T-helper 1 cell (primary cell): ENCODE measurements at regions not wholly inside any gene's neighbourhood (a gene's known extent, or its start where the extent isn't known, plus 50 kb on each side); places are given as distances from the start of the nearest gene placed in this dataset.
"Not testable (repeated sequence)": the region's sequence is repeated elsewhere in the genome, so short reads cannot be mapped to it uniquely, and the experiment has no call there.

Source experiments
- DNase-seq, 5 donors: peaks; one replicate each; pipeline ENCODE4 v3.0.0-alpha.2; 2012 to 2020

DNA sequence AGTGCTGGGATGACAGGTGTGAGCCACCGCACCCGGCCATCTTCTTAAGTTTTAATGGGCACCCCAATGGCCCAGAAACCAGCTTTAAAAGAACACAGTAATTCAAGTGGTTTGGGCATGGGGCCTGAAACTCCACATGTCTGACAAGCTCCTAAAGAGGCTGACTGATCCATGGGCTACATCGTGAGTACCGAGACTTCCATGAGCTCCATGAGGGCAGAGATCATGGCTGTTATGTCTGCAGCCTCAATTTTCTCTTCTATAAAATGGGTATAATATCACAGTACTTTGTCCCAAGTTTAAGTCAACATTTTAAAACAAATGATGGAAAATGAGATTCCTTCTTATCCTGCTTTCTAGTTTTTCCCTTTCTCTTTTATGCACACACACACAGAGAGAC, 397.6 kb upstream of the MAF start:
- DNase-seq = no peak

DNA sequence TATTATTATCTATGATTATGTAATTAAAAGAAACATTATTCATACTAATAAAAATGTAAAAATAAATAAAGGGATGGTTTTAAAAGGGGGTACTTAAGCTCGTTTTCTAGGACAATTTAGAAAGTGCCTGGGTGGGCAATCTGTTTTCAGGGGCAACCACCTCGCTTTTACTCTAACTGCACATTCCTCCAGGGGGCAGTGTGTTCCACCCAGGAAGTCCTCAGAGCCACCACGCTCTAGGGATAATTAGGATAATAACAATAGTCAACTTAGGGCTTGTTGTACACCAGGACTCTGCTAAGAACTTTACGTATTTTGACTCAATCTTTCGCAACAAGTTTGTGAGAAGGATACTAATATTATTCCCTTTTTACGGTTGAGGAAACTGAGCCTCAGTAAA, 396.7 kb upstream of the MAF start:
- no peak for DNase-seq

DNA sequence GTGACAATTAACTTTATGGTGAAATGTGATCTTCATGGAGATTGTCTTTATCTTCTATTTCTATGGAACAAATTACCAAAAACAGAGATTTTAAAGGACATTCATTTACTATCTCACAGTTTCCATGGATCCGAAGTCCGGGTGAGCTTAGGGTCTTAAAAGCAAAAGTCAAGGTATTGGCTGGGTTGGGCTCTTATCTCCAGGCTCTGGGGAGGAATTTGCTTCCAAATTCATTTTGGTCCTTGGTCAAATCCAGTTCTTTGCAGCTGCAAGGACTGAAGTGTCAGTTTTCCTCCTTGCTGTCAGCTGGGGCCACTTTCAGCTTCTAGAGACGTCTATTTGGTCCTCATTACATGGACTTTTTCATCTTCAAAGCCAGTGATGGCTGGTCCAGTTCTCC, 395.8 kb upstream of the MAF start:
- no peak for DNase-seq

DNA sequence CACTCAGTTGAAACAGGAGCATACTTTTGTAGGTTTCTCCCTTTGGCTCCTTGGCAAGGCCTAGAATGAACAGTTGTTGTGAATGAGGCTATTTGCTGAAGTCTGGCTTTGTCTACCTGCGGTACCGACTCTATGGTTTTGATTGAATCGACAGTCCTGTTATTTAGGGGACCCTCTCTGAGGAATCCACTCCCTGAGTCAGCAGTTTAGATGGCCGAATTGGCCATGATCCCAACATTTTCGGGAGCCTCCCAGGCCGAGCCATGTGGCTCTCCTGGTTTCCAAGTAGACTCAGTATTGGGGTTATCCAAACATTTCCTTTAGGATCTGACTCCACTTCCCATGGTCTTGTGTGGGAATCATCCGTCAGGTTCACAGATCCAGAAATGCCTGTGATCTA, 394.8 kb upstream of the MAF start:
- no peak for DNase-seq

DNA sequence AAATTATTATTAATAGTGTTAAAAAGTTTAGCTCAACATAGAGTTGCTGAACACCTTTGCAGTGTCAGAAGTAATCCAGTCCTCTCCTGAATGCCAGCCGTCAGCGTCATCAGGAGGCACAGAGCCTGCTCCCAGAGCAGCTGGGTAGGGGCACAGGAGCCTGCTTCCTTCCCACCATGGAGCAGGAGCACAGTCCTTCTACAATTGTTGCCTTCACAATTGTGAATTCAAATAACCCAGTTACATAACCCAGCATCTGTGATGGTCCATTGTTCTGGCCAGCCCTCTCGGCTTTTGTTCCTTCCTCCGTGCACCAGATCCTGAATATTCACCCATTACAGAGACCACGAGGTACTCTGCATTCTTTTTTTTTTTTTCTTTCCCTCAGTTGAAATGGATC, 393.9 kb upstream of the MAF start:
- DNase-seq = no peak

DNA sequence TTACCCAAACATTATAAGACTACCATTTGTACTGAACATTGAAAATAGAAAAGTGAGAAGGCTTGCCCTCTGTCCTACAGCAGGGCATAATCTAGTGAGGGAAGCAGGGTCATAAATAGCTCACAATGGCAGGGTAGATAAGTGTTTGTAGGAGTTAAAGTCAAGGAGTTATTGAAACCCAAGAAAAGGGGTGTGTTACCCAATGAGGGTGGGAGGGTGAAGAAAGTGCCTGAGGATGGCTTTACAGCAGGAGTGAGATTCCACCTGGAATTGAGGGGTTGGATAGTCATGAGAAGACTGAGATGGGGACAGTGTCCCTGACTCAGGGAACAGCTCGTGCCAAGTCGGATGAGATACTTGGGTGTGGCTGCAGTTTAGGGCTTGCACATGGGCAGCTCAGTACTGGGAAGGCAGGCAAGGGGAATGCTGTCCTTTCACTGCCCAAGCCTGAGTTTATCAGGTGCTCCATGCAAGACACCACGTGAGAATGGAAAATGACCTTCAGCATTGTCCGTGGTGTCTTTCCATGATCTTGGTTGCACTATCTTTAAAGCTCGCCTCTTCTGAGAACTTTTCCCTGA, 393.2 kb upstream of the MAF start:
- DNase-seq = no peak

DNA sequence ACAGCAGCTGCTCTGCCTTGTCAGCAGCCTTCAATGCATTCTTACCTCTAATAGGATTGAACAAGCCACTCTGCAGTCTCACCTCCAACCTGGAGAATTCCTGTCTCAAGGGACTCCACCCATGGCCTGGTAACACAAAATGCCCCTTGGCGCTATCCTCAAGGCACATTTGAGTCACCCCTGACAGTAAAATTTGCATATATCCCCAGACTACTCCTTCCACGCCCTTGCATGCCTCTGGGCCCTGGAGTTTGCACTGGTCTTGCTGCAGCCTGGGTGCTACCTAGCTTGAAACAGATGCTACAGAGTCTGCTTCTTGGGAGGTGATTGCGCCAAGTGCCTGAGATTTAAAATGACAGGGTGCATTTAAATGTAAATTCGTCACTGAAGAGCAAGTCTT, 391.4 kb upstream of the MAF start:
- DNase-seq = no peak

DNA sequence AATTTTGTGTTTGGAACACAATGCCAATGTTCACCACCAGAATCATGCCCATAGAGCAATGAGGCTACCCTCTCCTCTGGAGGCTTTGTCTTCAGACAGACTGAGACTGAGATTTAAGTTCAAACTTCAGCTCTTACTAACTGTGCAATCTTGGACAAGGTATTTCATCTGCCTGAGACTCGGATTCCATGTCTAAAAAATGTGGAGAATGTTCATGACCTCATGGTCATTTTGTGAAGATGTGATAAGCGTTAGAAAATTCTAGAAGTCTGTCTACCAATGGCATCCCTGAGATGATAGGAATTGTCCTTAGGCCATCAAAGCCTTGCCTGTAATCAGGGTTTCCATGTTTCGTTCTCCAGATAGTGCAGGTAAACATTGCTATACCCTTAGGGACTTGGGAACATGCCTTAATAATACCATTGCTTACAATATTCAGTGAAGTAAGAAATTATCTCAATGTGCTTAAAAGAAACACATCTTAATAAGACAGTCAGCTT, 388.2 kb upstream of the MAF start:
- DNase-seq = no peak

DNA sequence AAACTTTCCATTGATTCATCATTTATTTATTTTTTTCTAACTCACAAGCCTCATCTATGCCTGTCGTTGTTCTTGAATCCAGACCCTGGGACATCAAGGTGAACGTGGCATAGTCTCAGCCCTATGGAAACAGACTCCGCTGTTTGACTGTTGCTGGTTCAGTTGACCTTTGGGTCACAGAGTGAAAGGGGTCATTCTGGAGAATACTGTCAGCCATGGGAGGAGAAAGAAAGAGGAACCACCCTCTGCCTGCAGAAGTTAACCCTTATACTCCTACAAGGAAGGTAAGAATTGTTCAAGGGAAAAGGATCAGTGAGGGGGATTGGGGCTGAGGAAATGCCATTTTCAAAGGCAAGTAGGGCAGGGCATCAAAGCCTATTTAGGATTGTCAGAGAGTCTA, 387.6 kb upstream of the MAF start:
- DNase-seq = no peak

DNA sequence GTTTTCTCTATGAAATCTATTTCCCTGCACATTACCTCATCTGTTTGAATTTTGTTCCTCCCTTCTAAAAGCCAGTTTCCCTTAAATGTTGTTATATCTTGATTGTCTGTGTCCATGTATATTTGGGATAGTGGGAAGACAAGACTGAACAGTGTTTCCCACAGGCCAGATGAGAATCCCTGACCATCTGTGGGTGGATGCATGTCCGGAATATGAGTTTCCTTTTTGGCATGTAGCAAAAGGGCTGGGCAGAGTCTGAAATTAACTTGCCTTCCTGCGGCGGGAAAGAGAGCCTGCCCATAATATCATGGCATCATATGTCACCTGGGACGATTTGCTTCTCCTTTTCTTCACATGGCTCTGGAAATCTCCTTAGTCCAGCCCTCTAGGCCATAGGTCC, 385.8 kb upstream of the MAF start:
- no peak for DNase-seq

DNA sequence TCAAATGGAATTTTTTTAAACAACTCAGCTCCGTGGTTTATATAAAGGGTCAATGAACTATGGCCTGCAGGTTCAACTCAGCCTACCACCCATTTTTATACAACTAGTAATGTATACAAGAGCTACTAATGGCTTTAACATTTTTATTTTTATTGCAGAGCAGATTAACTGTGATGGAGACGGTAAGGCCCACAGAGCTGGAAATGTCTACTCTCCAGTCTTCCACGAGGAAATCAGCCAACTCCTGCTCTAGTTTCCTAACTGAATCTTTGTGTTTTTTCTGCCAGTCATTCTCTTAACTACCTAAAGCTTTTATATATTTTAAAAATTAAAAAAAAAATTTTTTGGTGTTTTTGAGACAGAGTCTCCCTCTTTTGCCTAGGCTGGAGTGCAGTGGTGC, 385.1 kb upstream of the MAF start:
- DNase-seq = no peak

DNA sequence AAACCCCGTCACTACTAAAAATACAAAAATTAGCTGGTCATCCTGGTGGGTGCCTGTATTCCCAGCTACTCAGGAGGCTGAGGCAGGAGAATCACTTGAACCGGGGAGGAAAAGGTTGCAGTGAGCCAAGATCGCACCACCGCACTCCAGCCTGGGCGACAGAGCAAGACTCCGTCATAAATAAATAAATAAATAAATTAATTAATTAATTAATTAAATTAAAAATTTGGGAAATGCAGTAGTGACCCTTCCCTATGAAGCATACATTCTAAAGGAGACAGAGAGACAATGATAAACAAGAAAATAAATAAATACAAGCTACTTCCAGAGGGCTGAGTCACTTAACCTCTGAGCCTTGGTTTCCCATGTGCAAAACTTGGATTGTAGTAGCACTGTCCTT, 383.6 kb upstream of the MAF start:
- not testable (repeated sequence) for DNase-seq

DNA sequence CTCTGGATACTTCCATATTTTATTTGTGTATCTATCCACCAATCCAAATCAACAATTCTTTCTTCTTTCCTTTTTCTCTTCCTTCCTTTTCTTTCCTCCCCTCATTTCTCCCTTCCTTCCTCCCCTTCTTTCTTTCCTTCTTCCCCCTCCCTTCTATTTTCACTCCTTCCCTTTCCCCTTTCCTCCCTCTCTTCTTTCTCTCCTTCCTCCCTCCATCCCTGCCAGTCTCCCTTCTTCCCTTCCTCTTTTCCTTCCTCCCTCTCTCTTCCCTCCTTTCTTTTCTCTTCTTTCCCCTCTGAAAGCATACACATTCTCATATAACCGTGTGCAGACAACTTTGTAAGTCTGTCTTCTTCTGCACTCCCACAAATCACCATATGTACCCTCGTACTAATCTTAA, 382.3 kb upstream of the MAF start:
- no peak for DNase-seq

DNA sequence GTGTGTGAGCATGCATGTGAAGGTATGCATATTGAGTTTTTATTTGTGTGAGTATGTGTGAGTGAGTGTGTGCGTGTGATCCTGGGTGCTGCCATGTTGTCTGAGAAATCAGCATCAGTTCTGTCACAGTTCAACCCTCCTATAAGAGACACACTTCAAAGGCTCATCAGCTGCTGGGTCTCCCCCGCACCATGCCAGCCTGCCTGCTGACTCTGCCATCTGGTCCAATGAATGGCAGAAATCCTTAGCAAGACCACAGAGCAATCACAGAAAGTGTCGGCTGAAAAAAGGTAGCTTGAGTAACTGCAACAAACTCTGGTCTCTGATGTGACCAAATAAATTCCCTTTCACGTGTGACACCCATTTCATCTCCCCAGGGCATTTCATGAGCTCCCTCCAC, 381.8 kb upstream of the MAF start:
- no peak for DNase-seq

DNA sequence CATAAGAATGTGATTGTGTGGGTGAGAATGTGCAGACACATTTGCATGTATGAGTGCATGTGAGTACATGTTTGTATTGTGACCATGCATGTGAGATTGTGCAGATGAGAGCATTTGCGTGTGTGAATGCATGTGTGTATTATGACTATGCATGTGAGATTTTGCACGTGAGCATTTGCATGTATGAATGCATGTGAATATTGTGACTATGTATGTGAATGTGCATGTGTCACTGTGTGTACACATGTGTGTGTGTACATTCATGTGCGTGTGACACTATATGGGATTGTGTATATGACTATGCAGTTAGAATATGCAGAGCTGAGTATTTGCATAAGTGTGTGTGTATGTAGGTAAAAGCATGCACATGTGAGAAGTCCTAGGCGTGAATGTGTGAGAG, 381.3 kb upstream of the MAF start:
- DNase-seq = no peak

DNA sequence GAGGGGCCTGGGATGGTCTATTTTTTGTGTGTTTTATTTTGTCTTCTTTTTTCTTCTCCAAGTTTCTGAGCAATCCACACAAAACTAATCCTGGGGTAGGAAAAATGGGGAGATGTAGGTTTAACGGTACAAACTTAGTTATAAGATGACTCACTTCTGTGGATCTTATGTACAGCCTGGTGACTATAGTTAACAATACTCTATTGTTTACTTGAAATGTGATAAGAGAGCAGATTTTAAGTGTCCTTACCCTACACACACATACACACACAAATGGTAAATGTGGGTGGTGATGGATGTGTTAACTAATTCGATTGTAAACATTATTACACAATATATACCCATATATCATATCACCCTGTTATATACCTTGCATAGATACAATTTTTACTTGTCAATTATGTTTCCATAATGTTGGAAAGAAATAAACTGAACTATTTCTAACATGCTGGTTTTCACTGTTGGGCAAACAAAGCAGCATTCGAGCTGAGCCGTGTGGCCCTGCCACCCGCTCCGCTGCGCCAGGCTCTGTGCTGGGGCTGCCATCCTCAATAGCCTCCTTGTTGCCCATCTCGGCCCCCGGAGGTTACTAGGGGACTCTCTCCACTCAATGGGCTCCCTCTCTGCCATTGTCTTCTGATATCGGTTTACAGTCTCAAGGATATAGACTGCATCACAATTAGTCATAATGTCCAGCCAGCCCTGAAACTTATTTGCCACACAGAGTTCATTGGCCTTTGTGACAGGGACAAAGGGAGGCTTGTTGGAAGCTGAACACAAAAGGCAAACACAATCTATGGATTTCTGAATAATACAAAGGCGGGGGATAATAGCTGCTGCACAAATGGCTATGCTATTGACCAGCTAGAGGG, 380.3 kb upstream of the MAF start:
- DNase-seq = no peak

DNA sequence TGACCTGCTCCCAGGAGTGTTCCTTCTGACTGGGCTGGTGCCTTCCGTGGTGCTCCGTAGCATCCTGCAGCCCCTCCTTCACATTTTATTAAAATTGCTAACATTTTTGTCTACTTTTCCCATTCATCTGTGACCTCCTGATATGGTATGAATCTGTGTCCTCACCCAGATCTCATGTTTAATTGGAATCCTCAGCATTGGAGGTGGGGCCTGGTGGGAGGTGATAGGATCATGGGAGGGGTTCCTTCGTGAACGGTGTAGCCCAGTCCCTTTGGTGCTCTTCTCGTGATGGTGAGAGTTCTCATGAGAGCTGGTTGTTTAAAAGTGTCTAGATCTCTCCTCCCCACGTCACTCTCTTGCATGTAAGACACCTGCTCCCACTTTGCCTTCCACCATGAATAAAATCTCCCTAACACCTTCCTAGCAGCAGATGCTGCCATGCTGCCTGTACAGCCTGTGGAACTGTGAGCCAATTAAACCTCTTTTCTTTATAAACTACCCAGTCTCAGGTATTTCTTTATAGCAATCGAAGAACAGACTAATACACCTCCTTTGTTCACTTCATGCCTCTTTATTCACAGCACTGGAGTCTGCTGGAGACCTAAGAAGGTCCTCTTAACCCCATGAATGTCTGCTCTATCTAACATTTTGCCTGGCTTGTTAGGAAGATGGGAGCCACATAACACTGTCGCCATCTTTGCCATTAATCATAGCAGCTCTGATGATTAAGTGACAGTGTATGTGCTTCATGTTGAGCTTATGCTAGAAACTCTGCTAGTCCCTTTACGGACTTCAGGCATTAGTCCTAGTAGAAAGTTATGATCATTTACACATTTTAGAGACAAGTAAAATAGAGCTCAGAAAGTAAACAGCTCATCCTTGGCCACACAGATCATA, 377.7 kb upstream of the MAF start:
- no peak for DNase-seq

DNA sequence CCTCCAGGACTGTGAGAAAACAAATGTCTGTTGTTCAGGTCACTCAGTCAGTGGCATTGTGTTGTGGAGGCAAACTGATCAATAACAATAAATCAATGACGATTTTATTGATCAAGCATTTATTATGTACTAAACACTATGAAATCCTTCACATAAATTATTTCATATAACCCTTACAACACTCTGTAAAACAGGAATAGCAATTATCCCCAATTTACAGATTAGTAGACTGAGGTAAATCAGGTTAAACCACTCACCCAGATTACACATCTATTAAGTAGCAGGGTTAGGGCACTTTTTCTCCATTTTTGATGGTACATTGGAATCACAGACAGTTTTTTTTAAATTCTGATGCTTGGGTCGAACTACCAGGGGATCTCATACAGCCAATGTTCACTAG, 372.8 kb upstream of the MAF start:
- DNase-seq = no peak

DNA sequence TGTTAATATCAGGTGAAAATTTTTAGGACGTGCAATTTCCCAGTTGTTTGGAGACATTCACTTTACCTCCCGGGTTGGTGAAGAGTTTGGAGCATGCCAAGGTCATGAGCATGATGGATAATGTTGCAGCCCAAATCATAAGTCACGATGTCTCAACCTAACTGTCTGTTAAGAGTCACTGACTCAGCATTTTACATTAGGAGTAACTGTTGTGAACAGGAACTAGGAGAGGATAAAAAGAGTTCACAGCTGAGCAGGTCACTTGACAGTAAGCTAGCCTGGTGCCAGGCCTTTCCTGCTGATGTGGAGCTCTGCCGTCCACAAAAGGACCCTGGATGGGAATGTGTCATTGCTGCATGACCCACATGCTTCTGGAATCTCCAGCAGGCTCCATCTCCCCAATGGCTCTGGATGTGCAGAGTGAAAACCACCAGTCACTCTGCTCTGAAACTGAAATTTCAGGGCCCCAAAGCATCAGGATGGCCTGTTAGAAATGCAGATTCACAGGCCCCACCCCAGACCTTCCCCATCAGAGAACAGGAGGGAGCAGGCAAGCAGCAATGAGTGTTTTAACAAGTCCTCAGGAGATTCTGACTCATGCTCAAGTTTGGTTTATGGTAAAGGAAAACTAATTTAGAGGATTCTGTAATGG, 371.6 kb upstream of the MAF start:
- no peak for DNase-seq

DNA sequence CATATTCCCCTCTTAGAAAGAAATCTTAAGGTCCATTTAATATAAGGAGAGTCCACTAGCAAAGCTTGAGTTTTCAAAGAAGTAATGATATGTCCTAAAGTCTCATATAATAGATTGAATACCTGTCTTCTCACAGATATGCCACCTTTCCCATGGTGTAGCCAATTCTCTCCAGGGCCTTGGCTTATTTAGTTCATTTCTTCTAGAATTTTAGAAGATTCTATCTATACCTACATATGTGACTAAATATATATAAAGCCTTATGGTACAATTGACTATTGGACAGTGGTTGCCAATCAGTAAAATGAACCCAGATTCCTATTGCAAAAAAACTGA, 370.7 kb upstream of the MAF start:
- no peak for DNase-seq

DNA sequence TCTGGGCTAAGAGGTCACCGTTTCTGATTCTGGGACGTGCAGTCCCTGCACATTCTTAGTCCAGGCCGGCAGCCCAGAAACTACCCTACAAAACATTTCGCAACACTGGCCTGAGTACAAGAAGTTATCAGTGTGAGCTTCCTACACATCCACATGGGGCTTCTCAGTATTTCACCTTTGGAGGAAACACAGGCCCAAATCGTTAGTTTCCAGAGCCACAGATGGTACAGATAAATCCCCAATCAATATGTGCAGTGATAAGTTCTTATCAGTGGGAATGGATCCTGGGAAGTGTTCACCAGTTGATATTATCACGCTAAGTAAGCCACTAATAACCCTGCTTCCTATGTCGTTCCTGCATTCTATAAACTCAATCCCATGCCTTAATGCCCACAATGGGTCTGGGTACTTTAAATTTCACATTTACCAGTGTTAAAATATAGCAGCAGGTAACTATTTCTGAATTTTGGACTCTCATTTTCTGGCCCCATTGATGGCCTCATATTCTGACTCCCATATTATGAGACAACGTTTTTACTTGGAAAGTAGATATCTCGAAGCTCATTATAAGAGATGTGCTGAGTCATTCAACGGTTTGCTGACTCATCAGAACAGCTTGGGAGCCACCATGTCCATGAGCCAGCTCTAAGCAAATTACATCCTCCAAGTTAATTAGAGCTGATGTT, 370.2 kb upstream of the MAF start:
- no peak for DNase-seq

DNA sequence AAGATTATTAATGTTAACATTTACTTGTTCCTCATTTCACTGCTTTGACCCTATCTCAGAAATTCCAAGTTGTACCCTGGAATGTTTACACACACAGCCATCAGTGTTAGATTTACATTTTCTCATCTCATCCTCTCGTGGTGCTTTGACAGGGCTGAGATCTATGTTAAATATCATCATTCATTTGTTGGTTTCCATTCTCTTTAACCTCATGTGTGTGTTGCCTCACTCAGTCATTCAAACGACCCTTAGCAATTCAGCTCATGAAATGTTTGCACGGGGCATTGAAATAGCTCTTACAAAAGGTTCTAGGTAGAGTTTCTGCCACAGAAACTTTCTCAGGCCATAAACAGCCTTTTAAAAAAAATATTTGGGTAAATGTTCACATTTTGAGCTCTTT, 369.6 kb upstream of the MAF start:
- DNase-seq = no peak

DNA sequence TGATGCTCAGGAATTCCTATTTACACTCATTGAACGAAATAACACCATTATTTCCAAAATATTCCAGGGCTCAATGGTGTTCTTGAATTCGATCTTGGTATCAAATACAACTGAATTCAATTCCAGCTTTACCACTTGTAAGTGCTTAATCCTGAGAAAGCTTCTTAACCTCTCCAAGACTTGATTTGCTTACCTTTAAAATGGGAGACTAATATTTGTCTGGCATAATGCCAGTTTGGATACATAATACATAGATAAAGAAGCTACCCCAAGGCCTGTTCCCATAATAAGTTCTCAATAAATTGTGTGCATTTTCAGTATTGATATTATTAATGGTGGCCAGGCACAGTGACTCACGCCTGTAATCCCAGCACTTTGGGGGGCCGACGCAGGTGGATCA, 368.9 kb upstream of the MAF start:
- DNase-seq = no peak
